NCI-H69 (cell line): ENCODE measurements at regions not wholly inside any gene's neighbourhood (a gene's known extent, or its start where the extent isn't known, plus 50 kb on each side); places are given as distances from the start of the nearest gene placed in this dataset.
A peak's percentile ranks its signal among the peaks of the same experiment; 100 is the strongest.
"Not testable (repeated sequence)": the region's sequence is repeated elsewhere in the genome, so short reads cannot be mapped to it uniquely, and the experiment has no call there.

ENCODE experiments used
- DNase-seq: peaks from one replicate; lab custom pipeline; 2025; lab: John Stamatoyannopoulos, UW

DNA sequence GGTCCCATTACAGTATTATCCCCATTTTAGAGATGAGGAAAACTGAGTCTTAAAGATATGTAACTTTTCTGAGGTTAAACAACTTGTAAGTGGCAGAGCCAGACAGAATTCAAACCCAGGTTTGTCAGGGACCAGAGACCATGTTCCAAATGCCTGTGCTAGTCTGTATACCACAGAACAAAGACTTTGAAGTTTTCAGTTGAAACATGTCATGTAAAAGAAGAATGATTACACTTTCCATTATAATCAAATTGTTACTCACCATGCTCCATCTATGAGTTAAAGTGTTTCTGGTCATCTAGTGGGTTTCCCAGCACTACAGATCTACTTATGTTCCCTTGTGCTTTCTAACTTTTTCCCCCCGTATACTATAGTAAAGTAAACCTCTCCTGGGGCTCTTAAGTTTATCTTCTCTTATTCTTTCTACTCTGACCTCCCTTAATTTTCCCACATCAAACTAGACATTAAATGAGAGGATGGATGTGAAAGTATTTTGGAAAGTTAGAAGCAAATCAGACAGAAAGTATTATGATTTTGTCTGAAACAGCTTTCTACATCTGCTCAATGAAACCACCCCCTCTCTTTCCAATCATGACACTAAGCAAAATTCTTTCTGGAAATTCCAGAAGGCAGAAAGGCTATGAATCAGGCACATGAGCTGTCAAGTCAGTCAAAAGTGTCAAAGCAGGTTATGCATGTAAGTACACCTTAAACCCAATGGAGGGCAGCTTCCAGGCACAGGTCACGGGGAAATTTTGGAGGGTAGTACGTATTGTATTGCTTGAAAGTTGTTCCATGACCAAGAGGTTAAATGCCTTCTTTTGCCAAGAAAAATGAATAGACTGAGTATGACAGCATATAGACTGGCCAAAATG, 132.7 kb upstream of the MAP3K7 start:
- no peak for DNase-seq

DNA sequence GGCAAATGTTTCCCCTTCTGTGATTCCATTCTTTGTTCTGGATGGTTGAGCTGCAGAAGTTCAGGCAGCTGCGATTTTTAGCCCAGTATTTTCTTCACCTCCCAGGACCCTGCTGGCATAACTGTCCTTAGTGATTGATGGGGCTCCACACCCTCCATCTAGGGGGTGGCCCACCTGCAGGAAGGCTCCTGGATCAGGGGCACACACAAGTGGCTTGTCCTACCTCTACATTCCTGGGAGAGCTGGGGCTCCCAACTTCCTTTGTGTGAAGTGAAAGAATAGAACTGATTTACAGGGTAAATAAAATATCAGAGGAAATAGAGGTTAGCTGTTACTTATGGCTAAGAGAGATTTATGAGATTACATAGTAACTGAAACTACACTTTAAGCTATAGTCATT, 129.5 kb upstream of the MAP3K7 start:
- DNase-seq = no peak

DNA sequence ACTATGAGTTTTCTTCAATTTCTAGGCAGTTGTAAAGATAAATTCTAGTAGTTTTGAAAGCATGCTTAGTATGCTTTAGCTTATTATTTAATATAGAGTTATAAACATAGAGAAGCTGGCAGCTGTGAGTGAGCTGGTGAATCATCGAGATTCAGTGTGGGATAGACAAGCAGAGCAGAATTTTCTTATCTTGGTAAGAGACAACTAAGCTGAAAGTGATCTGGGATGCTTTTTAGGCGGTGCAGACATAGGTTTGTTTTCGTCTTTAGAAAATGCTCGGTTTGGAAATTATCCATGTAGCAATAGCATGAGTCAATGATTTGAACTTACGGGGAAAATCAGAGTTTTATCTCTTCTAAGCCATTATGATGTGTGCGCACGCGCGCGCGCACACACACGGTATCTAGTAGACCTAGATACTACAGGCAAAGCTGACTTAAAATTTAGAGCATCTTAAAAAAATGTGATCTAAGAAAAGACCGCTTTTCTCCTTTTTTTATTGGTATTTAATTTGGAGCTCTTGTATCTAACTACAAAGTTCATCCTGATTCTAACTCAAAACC, 128.3 kb upstream of the MAP3K7 start:
- DNase-seq = no peak

DNA sequence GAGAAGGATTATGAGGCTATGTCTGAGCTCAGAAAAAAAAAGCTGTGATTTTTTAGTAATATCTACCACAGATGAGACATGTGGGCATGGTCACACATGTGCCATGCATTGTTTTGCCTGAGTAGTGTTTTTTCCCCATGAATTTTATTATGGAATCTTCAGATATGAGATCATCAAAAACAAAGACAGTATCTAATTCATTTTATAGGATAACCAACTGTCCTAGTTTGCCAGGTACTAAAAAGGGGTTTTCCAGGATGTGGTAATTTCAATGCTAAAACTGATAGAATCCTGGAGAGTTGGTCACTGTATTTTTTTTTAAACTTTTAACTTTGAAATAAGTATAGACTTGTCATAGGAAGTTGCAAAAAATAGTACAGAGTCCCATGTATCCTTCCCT, 127.4 kb upstream of the MAP3K7 start:
- DNase-seq = no peak

DNA sequence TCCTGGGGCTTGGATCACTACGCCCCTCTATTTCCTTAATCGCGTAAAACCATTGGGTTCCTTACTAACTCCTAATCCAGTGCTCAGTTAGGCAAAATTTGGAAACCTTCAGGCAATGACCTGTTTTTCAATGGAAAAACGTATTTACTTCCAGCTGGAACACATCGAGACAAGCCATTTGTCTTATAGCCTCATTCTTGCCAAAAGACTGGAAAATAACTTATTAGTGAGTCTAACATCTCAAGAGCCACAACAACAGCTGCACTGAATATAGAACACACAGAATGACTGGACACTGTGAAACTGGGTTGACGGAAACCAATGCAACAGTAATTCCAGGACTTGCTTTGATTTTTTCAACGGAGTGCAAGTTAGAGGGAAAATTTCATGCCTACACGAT, 125.2 kb upstream of the MAP3K7 start:
- no peak for DNase-seq

DNA sequence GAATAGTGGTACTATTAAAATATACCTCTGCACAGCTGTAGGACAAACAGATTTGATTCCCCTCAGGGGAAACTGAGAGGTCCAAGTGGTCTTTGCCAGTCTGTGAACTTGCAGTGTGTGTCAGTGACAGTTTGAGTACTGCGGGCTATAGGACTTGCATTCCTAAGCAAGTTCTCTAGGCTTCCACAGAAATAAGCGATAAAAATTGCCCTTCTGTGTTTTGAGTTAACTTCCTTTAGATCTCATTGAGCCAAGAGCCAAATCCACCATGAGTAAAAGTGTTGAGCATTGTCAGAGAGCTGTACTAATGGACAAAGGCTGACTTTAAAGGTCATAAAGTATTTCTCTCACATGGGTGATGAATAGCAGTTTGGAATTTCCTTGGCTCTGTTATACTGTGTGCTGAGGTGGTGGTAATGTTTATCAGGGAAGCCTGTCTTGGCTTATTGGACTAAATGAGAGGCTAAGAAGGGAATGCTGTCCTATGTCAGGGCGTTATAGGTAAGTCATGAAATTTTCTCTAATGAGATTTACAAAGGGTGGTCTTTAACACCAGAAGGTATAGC, 122.6 kb upstream of the MAP3K7 start:
- no peak for DNase-seq

DNA sequence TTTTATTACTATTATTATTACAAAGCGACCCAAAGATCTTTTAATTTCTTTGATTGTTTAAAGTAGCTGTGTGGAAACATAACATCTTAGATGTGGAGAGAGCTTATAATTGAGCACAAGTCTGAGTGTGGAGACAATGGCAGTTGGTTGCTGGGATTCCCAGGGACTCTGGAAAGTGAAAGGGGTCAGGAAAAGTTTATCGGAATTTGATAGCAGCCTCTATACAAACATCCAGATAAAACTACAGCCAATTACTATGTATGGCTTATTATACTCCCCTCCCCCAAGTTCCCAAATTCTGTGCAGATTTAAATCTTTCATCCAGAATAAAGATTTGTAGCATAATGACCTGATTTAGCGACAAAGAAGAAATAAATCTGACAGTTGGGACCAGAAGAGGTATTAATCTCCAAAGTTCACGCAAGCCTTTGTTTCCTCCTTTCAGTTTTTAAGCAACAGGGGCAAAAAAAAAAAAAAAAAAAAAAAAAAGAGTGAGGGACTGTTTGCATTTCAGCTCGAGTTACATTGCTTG, 121.4 kb upstream of the MAP3K7 start:
- no peak for DNase-seq

DNA sequence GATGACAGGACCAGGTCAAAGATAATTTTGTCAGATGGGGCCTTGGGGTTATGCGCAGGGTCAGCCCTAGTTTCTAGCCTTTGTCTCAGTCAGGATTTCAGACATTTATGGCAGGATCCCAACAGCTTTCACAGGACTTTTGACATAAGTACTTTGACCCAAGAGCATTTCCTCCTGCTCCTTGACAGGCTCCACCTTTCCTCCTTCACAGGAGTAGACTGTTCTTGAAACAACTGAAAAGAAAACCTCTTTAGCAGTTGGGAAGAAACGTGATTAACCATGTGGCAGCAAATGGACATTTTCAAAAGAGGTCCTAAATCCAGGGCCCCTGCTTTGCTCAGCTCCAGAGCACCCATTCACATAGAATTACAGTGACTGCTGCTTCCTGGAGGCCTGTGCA, 120.4 kb upstream of the MAP3K7 start:
- DNase-seq = no peak

DNA sequence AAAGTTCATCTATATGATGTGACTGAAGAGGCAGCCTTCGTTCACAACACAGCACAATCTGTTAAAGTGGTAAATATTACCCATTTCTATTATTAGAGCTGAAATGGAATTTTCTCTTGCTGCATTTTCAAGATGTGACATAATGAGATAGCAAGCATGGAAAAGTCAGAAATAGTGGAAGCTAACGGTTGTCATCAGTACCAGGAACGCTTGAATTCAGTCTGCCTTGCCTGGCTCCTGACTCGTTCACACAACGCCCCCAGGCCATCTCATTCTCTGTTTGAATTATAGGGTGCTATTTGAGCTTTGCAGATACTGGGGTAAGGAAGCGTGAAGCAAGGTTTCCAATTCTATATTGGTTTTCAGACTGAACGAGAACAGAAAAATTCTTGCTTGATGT, 116.5 kb upstream of the MAP3K7 start:
- DNase-seq = no peak

DNA sequence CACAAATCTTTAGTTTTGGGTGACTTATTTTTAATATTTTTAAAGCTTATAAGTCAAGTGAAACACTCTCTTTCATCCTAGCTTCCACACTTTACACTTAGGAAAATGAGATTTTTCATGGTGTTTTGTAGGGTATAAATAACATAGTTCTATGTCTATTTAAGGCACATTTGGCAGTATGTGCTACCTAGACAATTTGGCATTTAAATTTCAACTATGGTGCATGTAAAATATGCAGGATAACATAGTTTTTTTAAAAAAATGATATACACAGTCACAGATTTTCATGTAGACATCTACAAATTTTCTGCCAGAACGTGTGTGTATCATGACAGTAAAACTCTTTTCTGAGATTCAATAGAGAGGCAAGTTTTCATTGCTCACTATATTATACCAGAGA, 115.1 kb upstream of the MAP3K7 start:
- no peak for DNase-seq

DNA sequence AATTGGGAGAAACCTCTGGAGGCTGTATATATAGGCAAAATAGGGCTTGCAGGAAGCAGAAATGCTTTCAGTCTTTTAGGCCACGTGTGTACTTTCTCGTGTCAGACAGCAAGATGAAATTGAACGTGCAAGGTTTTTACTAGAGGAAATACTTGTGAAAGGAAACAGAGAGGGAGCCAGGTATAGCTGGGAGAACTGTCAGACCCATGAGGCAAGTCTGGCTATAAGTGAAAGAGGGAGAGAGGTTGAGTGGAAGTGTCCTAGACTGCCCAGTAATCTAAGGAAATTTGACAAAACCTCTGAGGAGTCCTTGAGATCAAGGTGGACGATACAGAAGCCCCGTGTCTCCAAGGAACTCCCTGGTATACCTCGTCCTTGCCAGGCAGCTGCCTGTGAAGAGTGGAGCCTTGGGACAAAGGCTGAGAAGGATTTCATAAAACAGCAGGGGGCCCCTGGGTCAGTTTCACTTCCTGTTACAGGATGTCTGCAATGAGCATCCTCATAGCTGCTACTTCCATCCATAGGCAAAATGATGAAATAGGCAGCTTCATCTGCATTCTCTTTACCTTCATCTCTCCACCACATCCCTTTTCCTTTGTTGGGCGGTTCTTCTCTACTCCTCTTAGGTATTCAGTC, 114.4 kb upstream of the MAP3K7 start:
- DNase-seq = peak; percentile 48

DNA sequence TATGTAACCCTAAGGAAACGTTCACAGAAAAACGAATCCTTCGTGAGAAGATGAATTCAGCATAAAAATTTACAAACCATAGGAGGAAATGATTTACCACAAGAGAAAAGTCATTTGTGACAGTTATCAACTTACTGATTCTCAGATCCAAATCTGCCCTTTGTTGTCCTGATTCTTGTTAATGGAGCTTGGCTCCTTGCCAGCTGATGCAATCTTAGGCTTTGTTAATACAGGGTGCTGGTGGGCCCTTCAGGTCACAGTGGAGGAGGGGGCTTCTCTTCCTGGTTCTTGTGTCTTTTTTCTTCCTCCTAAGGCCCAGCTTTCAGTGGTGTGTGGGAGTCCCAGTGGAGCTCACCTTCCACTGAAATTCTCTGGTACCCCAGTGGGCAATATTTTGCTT, 108.4 kb upstream of the MAP3K7 start:
- peak; percentile 18 for DNase-seq

DNA sequence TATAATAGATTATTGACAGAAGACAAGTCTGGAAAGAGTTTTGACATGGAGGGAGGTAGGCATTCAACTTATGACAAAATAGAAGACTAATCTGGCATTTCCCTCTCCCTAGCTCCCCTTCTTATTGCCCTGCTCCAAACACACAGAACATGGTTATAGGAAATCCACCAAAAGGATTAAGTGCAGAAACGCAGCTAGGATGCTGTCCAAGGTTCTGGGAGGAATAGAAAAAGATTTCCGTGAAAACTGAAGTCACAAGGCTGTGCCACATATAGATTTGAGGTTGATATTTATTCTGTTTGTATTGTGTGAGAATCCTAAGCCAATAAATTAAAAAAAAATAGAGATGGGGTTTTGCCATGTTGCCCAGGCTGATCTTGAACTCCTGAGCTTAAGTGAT, 107.9 kb upstream of the MAP3K7 start:
- no peak for DNase-seq

DNA sequence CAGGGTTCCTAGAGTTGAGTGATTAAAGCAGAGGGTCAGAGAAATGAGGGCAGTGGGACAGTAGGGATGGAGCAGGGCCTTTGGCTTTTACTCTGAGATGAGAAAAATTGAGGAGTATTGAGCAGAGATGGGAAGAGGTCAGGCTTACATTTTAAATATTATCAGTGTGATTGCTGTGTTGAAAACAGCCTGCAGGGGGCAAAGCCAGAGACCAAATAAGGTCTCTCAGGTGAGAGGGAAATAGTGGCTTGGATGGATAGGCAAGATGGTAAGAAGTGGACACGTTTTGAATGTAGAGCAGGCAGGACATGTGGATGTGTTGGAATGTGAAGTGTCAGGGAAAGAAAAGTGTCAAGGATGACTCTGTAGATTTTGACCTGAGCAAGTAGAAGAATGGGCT, 105.0 kb upstream of the MAP3K7 start:
- peak; percentile 7 for DNase-seq

DNA sequence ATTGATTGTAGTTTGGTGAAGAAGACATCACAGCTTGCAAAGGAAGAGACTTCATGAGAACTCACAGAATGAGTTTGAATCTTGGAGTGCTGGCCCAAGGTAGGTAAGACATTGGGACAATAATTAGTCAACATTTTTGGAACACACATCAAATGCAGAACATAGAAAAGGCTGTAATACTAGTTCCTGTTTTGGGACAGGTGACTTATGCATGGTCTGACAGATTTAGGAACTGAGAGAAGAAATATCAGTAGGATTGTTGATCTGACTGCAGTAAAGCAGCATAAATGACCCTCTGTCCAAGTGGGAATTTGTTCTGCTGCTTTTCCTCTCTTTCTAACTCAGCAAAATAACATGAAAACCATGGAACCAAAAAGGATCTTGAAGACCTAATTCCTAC, 102.3 kb upstream of the MAP3K7 start:
- DNase-seq = no peak

DNA sequence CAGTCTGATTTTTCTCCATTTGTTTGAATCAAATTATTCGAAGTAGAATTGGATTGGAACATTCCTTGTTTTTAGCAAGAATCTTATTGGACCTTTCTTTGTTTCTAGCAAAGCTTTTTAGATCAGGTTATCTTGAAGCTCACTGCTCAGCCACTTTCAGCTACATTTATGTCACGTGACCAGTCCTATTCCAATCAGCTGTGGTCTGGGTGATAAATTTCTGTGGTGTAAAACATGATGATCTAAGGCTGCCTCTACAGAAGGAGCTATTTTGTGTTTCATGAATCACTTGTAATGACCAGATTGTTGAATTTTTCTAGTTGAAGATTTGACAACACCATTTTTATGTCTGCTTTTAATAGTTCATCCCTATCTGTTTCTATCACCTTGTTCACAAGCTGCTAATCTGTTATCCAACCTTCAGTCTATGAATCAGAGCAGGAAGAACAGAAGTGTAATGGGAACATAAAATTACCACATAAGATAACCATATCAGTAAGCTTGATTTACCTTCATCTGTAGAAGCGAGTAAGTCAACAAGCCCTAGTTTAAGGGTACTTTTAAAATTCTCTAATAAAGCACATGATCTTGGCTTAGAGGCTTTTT, 101.0 kb upstream of the MAP3K7 start:
- no peak for DNase-seq

DNA sequence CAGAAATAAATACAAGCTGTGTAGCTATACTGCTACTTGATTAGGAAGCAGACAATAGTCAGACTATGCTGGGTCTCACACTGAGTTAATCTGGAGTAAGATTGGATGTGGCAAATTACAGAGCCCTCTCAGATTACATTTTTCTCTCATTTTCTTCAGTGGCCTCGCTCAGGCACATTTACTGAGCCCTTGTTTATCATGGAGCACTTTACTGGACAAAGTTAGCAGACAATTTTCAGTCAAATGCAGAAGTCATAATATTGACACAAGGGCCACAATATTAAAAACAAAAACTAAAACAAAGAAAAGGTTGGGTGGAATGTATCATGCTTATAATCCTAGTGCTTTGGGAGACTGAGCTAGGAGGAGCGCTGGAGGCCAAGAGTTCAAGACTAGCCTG, 95.0 kb upstream of the MAP3K7 start:
- DNase-seq = no peak

DNA sequence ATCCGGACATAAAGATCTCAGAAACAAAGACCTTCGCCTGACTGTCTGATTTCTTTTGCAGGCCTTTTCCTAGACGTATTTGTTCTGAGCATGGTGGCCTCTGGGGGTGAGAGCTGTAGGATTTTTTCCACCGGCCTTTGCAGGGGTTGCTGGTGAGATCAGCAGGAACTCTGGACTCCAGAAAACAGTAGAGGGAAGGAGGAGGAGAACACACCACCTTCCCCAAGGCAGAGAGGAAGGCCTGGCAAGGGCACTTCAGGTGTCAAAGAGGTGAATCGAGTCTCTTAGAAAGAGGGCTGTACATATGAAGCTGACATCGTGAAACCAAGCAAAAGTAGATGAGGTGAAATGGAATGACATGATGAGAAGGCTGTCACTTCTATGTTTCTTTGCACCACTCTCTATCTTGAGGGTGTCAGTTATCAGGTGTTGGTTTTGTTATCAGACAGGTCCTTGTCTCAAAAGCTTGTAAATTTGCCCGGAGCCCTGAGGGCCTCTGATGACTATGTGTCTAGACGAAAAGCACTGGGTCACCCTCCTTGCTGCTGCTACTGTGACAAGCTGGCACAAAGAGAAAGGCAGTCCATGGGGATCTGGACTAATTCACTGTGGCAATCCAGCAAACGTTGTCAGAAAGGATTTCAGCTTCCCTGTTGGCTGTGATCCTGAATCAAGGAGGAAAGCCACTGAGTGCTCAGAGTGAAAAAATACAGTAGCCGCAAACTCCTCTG, 91.3 kb upstream of the MAP3K7 start:
- no peak for DNase-seq

DNA sequence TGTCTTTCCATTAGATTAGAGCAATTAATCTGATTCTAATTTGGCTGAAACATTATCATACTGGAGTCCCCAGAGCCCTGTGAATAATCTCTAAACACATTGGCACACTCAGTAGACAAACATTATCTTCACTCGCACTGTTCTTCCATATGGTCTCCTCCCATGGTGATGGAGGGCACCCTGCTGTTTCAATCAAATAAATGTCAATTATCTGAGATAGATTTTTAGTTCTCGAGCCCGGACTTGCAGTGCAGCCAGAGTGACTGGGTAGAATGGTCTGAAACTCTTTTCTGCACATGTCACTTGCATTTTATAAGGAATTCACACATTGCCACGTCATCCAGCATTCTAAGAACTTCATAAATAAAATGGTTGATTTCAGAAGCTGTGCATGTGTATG, 90.6 kb upstream of the MAP3K7 start:
- DNase-seq = peak; percentile 87

DNA sequence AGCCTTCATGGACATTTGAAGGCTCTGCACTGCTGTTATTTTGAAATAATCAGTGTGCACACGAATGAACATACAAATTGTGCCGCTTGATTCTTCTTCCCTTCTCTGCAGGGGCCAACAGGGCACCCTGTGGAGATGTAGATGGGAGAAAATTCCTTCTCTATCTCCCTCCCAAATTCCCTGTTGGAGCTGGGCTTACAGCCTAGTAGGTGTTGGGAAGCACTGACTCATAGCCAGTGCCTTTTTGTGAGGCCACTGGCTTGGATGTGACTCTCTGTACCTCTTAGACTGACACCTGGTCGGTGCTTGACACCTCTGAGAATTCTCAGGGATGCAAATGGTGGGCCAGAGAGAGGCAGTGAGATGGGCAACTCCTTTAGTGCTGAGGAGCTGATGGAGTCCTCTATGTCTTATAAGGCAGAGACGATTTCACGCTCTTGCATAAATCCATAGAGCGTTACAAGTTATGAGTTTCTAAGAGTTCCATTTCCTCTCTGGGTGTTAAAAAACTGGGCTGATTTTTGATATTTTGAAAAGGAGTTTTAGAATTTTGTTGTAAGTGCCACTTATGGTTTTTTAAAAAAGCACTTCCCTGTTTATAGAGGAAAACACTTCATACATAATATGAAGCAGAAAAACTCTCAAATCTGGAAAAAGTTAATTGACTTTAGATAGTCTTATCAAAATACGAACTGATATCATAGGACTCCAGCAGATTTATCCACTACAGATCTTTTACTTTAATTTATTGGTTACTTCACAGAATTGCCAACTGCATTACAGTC, 89.8 kb upstream of the MAP3K7 start:
- peak; percentile 21 for DNase-seq

DNA sequence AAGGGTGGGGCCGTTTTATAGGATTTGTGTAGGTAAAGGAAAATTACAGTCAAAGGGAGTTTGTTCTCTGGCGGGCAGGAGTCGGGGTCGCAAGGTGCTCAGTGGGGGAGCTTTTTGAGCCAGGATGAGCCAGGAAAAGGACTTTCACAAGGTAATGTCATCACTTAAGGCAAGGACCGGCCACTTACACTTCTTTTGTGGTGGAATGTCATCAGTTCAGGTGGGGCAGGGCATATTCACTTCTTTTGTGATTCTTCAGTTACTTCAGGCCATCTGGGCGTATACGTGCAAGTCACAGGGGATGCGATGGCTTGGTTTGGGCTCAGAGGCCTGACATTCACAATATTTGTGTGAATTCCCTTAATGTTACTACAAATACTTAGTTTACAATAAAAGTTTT, 88.2 kb upstream of the MAP3K7 start:
- not testable (repeated sequence) for DNase-seq
